ENCODE measurements at regions not wholly inside any gene's neighbourhood (a gene's known extent, or its start where the extent isn't known, plus 50 kb on each side); places are given as distances from the start of the nearest gene placed in this dataset.

- no peak for DNase-seq (ENCODE audit: low spot score)
These were observed 342.0 kb upstream of the PODXL start for GRCh38 chr7:131898418-131898817.

GRCh38 chr7:131897790-131898165 lies 341.4 kb upstream of the PODXL start:
- DNase-seq (ENCODE audit: low spot score), result no peak

DNA sequence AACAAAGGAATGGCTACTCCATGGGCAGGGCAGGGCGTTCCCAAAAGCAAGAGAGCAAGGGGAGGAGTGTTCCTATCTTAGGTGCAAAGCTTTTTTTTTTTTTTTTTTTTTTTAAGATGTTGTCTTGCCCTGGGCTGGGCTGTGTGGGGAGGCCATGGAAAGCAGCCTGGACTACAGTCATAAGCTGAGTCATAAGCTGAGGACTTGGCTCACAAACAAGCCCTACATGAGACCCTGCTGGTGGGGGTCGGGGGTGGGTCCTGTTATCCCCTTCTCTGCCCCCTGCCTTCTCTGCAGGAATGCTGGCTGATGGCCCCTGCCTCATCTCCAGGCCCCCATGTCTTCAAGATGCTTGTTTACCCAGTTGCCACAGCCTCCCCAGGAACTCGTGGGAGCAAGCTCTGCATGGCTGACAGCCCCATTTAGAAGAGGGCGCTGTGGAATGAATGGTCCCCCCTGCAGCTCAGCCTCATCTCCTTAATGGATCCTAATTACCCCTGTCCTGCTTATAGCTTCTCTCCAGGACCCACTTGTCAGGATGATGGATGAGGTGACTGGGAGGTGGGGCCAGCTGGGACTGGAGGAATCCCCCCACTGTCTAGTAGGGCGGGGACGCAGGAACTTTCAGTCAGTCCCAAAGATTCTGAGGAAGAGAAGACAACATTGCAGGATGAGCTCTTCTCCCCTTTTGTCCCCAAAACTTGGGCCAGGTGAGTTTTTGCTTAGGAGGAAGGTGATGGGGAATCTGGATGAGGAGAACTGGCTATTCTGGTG lies 340.8 kb upstream of the PODXL start:
- no peak for DNase-seq (ENCODE audit: low spot score)

GRCh38 chr7:131896165-131896863 lies 339.9 kb upstream of the PODXL start:
- no peak for DNase-seq (ENCODE audit: low spot score)

DNA sequence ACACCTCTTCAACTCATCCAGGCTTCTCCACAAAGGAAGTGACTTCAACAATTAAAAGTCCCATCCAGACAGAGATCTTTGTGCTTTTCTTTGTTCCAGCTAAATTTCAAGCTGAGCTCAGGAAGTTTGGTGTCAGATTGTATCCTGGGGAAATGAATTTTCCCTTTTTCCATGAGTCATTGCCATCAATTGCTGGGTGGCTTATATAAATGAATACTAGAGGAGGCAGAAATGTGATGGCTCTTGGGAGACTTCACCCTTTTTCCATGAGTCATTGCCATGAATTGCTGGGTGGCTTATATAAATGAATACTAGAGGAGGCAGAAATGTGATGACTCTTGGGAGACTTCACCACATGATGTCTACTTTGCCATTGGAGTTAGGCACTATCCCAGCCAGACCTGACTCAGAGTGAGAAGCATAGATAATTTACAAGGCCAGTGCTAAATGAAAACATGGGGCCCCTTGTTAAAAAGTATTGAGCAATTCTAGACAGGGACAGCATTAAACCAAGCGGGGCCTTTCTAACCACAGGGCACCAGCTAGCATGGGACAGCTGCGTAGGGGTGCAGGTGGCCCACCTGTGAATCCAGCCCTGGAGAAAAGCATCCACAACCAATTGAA lies 339.2 kb upstream of the PODXL start:
- no peak for DNase-seq (ENCODE audit: low spot score)

- no peak for DNase-seq (ENCODE audit: low spot score)
These were observed 337.4 kb upstream of the PODXL start for GRCh38 chr7:131893631-131894340.

- no peak for DNase-seq (ENCODE audit: low spot score)
These were observed 333.7 kb upstream of the PODXL start for GRCh38 chr7:131890176-131890575.

- no peak for DNase-seq (ENCODE audit: low spot score)
These were observed 333.2 kb upstream of the PODXL start for GRCh38 chr7:131889572-131890150.

- DNase-seq (ENCODE audit: low spot score), result no peak
These were observed 327.3 kb upstream of the PODXL start for GRCh38 chr7:131883769-131884168.

- no peak for DNase-seq (ENCODE audit: low spot score)
These were observed 326.8 kb upstream of the PODXL start for GRCh38 chr7:131883196-131883595.

DNA sequence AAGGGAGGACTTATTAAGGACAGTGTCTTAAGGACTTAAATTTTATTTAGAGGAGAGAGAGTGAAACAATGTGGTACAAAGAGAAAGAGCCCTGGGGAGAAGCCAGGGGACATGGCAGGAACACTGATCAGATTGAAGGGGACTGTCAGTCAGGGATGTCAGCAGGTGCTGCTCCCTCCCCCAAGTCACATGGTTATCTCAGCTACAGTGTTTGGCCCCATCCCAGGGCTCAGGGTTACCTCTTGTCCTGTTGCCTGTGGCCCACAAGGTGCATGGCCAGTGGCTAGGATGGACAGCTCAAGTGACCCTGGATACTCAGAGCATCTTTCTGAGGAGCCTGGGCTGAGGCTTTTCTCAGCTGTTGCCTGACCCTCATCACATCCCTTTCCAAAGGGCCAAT lies 325.9 kb upstream of the PODXL start:
- DNase-seq (ENCODE audit: low spot score), result no peak

GRCh38 chr7:131880078-131880477 lies 323.6 kb upstream of the PODXL start:
- no peak for DNase-seq (ENCODE audit: low spot score)

GRCh38 chr7:131879424-131879823 lies 323.0 kb upstream of the PODXL start:
- no peak for DNase-seq (ENCODE audit: low spot score)

DNA sequence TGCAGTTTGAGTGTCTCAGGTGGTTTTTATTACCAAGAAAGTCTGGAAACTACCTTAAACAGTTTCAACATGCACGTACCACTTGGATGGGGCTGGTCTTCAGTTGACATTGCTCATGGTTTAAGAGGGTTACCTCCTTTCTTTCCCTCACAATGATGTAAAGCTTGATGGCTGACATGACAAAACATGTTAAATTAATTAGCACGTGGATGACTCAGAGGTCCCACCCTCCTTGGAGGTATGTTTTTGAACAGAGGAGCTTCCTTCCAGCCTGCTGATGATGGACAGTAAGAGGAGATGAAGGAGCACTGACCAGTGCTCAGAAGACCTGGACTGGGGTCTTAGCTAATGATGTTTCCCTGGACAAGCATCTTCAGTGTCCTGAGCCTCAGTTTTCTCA lies 322.3 kb upstream of the PODXL start:
- no peak for DNase-seq (ENCODE audit: low spot score)

GRCh38 chr7:131873581-131873980 lies 317.2 kb upstream of the PODXL start:
- DNase-seq (ENCODE audit: low spot score), result no peak

DNA sequence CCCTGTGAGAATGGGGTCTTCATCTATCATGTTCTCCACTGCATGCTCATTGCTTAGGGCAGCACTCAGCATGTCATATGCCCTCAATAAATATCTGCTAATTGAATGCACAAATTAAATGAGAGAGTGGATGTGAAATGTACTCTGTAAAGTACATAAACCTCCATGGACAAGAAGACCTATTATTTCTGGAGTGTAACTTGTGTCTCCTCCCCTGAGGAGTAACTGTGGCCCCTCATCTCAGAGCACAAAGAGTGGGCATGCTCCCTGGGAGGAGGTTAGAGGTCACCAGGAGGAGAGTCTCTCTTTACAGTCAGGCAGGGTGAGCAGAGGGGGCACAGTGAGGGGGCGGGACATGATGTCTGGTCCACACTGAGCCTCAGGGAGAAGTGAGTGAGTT lies 313.6 kb upstream of the PODXL start:
- no peak for DNase-seq (ENCODE audit: low spot score)

DNA sequence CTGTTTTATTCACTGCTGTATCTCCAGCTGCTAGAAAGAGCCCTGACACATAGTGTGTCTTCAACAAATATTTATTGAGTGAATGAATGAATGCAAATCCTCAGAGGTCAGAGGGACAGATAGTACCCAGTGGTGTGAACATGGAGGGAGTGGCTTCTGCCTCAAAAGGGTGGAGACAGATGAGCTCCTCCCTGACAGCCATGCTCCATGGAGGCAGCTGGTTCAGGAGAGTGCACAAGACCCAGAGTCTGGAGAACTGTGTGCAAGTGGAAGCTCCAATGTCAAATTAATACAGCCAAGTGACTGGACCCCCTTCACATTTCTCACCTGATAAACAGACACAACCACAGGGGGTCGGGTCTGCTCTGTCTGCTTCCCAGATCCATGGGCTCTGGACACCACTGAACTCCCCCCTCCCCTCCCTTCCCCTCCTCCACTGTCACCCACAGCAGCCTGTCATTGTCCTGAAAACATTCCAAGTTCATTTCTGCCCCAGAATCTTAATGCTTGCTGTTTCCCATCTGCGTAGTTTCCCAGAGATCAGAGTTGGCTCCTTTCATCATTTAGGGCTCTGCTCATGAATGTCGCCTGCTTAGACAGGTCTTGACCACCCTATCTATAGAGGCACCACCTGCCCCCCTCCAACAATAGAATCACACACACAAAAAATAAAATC lies 312.9 kb upstream of the PODXL start:
- DNase-seq (ENCODE audit: low spot score), result no peak

DNA sequence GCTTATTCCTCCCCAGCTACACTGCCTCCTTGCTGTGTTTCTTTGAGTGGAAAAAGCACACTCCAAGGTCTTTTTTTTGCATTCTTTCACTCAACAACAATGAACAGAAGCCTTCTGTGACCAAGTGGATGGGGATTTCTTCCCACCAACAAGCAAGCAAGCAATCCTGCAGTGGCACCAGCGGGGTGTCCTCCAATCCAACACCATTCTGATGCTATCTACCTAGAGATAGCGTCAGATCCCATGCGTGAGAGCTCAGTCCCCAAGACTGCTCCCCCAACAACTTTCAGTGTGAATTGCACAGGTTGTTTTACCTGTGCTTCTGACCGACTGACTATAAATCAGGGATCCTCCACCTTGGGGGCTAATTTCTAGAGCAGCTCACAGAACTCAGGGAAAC lies 311.0 kb upstream of the PODXL start:
- no peak for DNase-seq (ENCODE audit: low spot score)

- DNase-seq (ENCODE audit: low spot score), result no peak
These were observed 309.5 kb upstream of the PODXL start for GRCh38 chr7:131865911-131866310.

GRCh38 chr7:131861620-131862346 lies 305.4 kb upstream of the PODXL start:
- DNase-seq (ENCODE audit: low spot score), result no peak
